Embryonic facial prominence (tissue), 1 donor: ENCODE measurements at regions not wholly inside any gene's neighbourhood (a gene's known extent, or its start where the extent isn't known, plus 50 kb on each side); places are given as distances from the start of the nearest gene placed in this dataset.
"Not testable (repeated sequence)": the region's sequence is repeated elsewhere in the genome, so short reads cannot be mapped to it uniquely, and the experiment has no call there.

ENCODE experiments used
- DNase-seq: peaks from one replicate; pipeline ENCODE4 v3.0.0-alpha.2; 2016; ENCODE audit errors: extremely low spot score

DNA sequence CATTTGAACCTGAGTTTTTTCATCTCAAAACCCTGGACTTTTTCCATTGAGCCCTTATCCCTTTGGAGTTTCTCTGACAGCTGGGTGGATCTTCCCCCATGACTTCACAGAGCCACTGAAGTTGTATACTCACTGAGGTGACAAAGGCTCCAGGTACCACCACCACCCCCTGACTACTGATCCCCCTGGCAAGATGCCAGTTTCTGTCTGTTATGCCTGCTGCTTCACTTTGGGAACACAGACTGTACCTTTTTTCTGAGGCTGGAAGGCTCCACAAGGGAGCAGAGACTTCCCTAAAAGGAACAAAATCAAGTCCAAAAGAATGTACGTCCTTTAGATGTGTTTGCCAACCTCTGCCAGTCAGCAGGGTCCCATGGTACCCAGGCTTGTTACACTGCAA lies 160.3 kb upstream of the JADE1 start:
- DNase-seq = no peak

DNA sequence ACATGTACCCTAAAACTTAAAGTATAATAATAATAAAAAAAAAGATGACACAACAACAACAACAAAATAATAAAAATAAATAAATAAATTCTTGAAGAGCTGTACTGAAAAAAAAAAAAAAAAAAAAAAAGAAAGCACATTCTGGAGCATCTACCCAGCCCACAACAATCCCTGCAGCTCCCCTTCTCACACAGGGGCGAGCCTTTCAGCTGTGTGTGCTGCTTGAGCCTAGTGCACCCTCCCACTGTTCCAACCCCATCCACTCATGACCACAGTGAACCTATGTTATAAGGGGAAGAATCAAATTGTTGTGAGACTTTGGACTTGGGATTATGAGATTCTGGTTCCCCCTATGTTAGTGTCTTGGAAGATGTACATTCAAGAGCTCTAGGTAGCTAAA lies 161.5 kb upstream of the JADE1 start:
- DNase-seq = no peak

DNA sequence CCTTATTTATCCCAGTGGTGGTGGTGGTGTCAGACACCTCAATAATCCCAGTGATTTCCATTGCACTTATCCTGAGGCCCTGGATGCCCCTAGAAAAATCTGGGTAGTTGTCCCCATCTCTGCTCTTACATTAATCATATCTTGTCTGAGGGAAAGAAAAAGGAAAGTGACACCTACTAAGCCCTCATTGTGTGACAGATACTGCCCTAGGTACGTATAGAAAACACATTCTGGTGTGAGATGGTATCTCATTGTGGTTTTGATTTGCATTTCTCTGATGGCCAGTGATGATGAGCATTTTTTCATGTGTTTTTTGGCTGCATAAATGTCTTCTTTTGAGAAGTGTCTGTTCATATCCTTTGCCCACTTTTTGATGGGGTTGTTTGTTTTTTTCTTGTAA lies 162.6 kb upstream of the JADE1 start:
- DNase-seq = not testable (repeated sequence)

DNA sequence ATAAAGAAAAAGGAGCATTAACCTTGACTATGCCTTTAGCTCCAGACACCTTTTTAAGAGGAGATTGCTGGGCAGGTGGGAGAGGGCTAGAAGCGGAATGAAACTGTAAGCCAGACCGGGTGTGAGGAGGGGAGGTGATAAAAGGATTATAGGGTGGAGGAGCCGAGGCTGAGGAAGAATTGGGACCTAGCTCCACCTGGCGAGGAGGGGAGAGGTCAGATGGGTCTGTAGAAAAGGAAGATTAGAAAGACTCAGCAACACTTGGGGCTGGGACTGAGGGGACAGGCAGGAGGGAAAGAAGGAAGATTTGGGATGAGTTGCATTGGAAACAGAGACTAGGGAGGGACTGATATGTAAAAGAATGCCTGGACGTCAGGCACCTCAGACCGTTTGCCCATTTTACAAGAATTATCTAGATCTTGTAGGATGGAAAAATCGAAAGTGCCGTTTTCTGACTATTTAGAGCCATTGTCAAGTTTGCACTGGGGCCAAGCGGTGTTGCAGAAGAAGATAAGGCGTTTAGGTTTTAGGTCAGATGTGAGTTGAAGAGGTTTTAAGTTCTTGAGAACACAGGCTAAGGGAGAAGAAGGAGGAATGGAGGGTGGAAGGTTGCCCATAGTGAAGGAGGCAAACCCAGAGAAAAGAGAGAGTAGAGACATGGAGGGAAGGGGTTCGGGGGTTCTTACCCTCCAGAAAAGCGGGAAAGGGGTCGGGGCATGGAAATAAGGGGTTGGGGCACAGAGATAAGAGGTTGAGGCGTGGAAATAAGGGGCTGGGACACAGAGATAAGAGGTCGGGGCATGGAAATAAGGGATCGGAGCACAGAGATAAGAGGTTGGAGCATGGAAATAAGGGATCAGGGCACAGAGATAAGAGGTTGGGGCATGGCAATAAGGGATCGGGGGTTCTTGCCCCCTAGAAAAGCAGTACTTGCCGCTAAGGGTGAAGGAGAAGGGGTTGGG lies 164.5 kb upstream of the JADE1 start:
- not testable (repeated sequence) for DNase-seq

DNA sequence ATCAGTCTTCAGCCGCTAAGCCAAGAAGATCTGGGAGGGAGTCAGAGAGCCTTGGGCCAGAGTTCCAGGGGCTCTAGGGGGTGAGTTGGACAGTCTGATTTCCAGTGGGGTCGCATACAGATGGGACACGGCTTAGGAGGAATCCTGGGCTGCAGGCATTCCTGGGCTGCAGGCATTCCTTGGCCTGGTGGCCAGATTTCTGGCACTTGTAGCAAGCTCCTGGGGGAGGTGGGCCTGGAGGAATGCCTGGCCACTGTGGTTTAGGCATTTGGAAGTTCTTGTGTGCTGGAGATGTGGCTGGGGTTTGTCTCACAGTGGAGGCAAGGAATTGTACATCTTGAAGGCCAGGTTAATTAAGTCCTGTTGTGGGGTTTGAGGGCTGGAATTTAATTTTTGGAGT lies 165.4 kb upstream of the JADE1 start:
- not testable (repeated sequence) for DNase-seq

DNA sequence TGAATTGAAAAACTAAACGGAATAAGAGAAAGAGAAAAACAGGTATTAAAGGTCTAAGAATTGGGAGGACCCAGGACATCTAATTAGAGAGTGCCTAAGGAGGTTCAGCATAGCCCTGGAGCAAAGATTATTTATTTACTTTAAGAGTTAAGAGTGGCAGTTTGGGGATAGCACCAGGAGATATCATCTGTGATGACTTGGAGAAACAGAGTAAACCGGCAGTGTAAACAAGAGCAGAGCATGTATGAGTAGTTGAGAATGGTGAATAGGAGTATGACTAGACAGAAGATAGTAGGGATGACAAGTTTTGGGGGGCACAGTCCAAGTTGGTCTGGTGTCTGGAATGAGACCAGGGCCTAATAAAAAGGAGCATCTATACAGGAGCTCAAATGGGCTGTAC lies 167.9 kb upstream of the JADE1 start:
- not testable (repeated sequence) for DNase-seq

DNA sequence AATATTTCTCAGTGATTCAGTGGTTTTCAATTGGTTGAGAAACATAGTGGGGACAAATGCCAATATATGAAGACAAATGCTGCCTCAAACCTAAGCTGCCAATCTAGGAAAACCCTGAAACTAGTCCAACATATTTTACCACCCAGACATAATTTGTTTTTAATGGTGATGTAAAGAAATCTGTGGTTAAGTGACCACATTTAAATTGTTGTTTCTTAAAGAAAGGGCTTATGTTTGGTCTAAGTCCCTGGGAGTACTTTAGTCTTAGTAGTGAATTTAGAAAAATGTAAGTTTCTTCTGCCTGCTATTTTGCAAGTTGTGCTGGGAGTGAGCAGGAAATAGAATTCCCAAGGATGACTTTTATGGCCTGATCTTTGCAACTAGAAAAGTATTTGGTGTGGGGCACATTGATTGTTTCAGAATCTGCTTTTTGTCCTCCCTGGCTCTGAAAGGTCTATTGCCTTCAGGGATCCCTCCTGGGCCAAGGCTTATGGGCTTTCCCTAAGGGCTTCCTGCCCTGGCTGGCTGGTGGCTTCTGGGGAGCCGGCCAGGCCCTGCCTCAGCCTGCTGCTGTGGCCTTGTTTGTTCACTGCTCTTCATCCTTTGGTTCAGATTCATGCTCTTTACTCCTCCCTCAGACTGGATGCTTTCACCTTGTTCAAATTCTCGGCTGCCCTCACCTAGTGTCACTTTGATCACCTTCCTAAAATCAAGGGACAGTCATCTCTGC lies 169.8 kb upstream of the JADE1 start:
- no peak for DNase-seq

DNA sequence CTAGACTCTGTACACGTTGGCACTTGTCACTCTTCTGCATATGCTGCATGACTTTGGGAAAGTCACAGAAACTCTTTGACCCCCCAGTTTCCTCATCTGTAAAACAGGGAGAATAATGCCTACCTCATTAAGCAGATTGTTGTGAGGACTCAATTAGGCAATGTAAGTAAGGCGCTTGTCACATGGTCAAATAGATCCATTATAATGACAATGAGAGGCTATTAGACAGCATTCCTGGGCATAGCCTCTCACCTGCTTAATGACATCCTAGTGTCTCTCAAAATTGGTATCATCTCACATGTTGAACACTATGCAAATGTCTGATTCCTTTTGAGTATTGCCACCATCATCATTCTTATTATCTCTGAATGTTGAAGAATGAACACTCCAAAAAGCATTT lies 172.6 kb upstream of the JADE1 start:
- DNase-seq = no peak

DNA sequence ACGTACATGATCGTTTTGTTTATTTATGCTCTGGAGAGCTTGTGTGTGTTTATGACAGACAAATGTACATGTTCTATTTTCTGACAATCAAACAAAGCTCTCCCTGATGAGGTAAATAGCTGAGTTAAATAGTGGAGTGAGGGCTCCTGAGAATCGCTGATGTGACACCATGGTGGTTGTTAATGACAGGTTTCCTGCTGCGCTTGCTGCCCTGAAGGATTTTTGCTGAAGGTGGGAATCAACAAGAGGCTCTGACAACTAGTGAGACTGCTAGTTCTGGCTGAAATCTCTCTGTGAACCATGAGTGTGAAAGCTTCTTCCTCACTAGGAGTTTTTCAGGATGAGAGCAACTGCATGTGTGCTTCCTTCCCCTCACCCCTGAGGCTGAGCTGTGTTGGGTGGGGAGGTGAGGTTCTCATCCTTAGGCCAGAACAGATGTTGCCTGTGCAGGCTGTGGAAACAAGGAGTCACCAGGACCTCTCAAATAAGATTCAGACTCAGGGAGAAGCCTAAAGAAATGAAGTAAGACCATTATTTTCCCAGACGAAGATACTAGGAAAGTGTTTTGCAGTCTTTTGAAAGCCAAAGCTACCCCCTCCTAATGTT lies 173.4 kb upstream of the JADE1 start:
- no peak for DNase-seq

DNA sequence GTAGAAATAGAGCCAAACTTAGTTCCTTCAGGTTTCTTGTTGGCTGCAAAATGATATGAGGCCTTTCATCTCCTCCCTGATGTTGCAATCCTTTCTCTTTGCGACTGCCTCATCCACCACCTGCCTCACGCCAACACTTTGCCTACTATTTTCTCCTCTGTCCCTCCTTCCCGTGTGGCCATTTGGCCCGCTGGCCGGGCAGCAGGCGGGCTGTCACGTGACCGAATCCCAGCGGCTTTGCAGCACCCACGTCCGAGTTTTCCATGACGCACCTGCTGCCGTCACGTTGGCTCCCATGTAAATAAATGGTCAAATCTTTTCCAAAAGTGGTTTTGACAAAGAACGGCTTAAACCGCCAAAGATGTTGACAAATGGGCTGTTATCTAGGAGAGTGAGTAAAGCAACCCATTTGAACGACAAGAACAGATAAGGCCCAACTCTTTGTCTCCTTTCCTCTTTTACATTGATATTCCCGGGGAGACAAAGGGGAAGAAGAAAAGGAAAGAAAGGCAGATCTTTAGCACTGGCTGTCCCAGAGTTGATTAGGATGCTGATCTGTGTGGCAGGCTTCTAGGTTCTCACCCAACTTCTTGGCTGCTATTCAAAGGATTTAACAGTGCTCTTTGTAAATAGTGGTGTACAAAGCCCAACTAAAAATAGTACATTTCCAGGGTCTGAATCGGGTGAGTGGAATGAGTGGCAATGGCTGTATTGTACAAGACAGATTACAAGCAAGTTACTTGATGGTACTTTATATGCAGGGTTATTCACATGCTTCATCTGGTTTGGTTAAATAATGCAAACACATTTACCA lies 174.2 kb upstream of the JADE1 start:
- DNase-seq = no peak

DNA sequence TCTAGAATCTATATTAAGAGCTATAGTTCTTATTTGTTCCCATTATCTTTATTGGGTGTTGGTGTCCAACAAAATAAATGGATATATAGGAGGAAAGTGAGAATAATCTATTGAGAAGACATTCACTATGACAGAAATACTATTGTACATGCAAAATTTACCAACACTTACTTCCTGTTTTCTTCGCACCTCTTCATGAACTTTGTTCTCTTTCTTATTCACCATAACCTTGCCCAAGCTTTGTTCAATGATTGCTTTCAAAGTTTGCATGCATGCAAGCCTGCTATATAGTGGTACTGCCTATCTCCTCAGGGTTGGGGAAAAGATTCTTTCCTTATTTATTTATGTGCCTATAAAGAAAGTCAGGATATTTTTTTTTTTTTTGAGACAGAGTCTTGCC lies 176.4 kb upstream of the JADE1 start:
- no peak for DNase-seq

DNA sequence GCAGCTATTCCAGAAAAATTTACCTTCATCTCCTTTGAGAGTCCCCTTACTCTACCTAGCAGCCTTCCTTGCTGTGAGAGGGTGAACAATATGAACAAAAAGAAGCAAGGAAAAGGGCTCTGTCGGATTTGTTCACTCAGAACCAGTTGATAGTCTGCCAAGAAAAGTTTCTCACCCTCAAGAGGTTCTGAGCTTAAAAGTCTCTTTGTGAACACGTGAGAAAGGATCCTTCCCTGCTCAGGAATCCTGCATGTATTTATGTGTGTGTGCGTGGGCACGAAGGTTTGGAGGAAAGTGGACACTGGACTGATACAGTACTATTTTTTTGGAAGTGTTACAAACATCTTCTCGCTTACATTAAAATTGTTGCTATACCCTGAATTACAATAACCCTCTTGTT lies 178.6 kb upstream of the JADE1 start:
- DNase-seq = no peak

DNA sequence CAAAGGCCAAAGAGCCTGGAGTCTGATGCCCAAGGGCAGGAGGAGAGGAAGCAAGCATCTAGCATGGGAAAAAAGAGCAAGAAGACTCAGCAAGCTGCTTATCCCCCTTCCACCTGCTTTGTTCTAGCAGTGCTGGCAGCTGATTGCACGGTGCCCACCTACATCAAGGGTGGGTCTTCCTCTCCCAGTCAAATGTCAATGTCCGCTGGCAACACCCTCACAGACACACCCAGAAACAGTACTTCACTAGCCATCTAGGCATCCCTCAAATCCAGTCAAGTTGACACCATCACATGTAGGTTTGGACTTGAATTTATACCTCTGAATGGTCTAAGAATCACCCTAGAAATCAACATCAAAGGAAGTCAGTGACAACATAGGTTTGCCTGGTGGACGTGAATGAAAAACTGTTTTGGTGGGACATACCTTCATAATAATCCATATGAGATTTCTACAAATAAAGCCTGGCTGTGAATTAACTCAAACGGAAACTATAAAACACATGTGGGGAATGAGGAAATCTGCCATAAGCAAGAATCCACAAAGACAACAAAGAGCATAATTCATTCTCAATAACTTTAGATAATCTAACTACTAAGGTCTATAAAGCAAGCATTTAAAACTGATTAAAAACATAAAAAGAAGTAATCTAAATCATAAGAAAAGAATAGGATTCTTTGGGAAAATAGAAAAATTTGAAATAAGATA lies 185.8 kb upstream of the JADE1 start:
- no peak for DNase-seq

DNA sequence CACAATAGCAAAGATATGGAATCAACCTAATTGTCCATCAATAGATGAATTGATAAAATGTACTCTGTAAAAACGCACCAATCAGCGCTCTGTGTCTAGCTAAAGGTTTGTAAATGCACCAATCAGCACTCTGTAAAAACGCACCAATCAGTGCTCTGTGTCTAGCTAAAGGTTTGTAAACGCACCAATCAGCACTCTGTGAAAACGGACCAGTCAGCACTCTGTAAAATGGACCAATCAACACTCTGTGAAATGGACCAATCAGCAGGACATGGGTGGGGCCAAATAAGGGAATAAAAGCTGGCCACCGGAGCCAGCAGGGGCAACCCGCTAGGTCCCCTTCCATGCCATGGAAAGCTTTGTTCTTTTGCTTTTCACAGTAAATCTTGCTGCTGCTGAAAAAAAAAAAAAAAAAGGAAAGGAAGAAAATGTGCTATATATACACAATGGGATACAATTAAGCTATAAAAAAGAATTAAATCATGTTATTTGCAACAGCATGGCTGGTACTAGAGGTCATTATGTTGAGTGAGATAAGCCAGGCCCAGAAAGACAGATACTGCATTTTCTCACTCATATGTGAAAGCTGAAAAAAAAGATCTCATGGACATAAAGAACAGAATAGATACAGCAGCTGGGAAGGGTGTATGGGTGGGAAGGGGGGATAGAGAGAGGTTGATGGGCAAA lies 189.1 kb upstream of the JADE1 start:
- DNase-seq = not testable (repeated sequence)

DNA sequence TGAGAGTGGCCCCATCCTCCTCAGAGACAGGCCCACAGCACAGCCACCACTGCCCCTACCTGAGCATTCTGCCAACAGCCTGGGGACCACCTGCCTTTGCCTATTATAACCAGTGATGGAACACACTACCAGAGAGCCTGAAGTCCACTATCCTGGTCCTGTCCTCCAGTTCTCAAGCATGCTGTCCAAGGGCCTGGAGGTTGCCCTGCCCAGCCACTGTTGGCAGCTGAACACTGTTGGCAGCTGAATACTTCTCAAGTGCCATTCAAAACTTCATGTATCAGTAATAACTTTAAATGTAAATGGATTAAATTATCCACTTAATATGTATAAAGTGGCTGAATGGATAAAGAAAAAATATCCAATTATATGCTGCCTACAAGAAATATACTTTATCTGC lies 194.3 kb upstream of the JADE1 start:
- DNase-seq = no peak

DNA sequence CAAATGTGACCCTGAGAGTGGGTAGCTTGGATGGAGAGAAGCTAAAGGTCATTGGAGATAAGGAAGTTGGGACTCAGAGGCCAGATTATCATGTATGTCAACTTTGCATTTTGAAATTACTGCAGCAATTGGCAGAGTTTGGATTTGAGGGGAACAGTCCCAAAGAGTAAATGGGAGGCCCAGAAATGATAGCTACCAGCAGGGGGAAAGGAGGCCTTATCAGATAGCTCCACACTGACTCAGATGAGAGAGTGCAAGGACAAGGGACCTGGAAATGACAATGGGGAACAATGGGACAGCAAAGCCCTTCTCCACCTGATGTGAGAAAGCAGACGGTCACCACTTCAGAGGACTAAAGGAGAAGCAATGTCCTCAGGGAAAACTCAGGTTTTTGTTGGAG lies 201.5 kb upstream of the JADE1 start:
- DNase-seq = no peak

DNA sequence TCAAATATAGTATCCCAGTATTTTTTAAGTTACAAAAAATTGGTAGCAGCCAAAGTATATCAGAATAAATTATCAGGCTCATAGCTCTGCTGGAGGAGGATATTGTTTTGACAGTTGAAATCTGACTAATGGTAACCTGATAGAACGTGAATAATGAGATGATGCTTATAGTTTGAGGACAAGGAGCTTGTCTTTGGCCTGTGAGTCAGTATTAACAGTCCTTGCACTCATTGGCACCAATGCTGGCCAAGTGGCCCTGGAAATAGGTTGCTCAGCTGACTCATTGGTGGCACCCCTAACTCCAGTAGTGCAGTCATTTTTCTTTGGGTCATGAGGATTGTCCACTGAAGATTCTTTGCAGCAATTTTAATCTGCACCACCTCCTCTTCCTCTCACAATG lies 203.3 kb upstream of the JADE1 start:
- no peak for DNase-seq

DNA sequence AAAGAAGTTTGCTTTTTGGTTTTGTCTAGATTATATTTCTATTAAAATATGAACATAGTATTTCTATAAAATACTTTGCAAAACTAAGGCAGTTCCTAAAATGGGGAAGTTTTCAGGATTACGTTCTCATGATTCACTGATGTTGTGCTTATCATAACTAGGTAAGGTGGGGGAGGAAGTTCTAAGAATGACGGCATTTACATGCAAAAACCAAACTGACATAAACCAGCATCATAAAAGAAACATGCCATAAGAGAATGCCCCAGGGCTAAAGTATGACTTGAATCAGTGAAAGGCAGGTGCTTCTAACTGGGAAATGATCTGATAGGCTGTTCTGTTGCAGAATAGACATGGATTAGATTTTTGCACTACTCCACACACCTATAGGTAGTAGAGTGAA lies 204.7 kb upstream of the JADE1 start:
- no peak for DNase-seq

DNA sequence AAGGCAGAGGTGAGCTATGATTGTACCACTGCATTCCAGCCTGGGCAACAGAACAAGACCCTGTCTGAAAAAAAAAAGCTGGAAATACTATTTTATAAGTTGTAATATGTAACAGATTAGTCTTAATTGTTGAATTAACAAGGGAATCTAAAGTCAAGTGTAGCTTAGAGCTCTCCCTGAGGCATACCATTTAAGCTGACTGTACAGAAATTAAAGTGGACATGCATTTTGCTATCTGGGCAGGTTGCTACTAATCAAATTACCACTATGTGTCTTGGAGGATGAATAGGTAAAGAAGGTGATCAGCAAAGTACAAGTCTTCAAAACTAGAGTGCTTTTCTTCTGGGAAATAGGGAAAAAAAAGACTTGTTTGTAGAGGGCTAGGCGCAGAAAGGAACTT lies 205.3 kb upstream of the JADE1 start:
- no peak for DNase-seq

DNA sequence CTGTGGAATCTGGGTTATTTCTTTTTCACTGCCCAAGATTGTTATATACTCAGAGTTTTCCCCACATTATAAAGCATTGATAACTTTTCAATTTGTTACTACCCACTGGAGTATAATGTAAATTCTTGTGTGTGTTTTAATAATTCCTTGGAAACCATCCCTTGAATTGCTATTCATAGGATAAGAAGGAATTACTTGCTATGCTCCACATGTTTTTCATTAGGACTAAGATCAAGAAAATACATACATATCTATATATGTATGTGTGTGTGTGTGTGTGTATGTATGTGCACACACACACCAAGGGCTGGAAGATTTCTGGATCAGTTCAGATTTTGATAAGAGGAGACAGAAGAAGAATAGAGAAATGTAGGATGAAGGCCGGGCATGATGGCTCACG lies 206.4 kb upstream of the JADE1 start:
- peak; percentile 73 for DNase-seq
